Suprapubic skin (tissue), 3 donors: ENCODE measurements at regions not wholly inside any gene's neighbourhood (a gene's known extent, or its start where the extent isn't known, plus 50 kb on each side); places are given as distances from the start of the nearest gene placed in this dataset.
"Not testable (repeated sequence)": the region's sequence is repeated elsewhere in the genome, so short reads cannot be mapped to it uniquely, and the experiment has no call there.

ENCODE experiments used
- CTCF ChIP-seq, 2 donors: fragments of 200-600 bp in 1 of 2; fragments of 450-650 bp in 1 of 2; sonication (generic) in 1 of 2; IDR thresholded peaks; one replicate each; pipeline ENCODE4 v1.5.1; 2016 to 2019; ENCODE audit warnings: antibody characterized with exemption in 2 of 2, mild to moderate bottlenecking in 1 of 2, moderate library complexity in 1 of 2
- POLR2AphosphoS5 ChIP-seq, 3 donors: sonication (generic); formaldehyde crosslinking; IDR thresholded peaks; one replicate each; pipeline ENCODE4 v1.6.1; 2017; ENCODE audit warnings: antibody characterized with exemption in 3 of 3

- not testable (repeated sequence) for TF ChIP-seq CTCF, POLR2AphosphoS5 (IDR thresholded peaks at IDR 0.05)
Measured at GRCh38 chr9:63318093-63318492, 1966.9 kb downstream of the FOXD4L5 start.
